GM18873 (cell line): ENCODE measurements at regions not wholly inside any gene's neighbourhood (a gene's known extent, or its start where the extent isn't known, plus 50 kb on each side); places are given as distances from the start of the nearest gene placed in this dataset.
A peak's percentile ranks its signal among the peaks of the same experiment; 100 is the strongest.

Experiments used
- ATAC-seq: cut with Tn5 transposase; IDR thresholded peaks from one replicate; pipeline ENCODE4 v1.9.1; 2021; ENCODE audit warnings: mild to moderate bottlenecking, moderate library complexity, moderate number of reproducible peaks; ENCODE audit not compliant: unreplicated experiment, low FRiP score

DNA sequence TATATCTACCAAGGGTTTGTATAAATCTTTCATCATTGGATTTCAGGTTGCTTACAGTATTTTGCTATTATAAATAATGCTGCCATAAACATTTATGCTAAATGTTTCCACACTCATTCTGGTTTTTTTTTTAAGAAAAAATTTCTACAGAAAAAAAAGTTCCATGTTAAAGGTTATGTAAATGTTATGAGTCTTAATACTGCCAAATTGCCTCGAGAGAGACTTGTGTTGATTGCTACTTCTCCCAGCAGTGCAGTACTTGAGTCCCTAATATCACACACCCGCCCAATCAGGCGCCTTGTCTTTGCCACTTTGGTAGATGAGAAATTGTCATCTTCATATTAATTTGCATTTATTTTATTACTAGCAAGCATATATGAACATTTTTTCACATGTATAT, 96.7 kb upstream of the TMEM26 start:
- no peak for ATAC-seq

DNA sequence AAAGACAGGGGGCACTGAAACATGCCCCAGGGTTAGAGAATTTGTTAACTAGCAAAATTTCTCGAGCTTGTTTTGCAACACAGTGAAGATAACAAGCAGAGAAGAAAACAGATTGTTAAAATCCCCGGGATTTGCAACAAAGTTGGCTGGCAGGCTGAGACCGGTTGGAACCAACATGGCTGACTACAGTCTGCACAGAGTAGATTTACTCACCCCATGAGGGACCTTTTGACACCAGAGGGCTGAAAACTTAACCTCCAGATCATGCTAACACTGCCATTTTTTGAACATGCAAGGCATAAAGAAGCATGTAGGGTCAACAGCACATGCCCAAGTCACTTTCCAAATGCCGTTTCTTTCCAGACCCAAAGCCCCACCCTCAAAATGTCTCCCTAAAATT, 95.2 kb upstream of the TMEM26 start:
- ATAC-seq: no peak

DNA sequence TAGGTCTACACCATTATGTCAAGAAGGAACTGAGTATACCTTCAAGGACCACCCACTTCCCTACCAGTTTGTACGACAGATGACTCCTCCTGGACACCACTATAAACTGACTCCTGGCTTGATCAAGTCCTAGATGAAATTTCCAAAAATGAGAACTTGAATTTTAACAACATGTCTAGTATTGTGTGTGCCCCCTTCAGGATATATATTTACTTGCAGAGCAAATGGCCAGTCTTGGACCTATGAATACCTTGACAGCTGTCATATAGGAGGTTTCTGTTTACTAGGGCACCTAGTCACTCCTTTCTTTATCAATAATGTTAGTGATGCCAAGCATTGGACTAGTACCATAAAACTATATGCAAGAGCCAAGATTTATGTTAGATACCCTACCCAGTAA, 94.1 kb upstream of the TMEM26 start:
- ATAC-seq: no peak

DNA sequence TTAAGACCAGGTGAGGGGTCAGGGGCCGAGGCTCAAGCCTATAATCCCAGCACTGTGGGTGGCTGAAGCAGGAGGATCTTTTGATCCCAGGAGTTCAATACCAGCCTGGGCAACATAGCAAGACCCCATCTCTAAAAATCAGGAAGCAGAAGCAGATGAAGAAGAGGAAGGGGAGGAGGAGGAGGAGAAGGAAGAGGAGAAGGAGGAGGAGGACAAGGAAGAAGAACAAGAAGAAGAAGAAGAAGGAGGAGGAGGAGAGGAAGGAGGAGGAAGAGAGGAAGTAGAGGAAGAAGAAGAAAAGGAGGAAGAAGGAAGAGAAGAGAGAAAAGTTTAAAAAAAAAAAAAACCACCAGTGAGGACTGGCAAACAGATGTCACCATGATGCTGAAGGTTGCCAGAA, 92.0 kb upstream of the TMEM26 start:
- no peak for ATAC-seq

DNA sequence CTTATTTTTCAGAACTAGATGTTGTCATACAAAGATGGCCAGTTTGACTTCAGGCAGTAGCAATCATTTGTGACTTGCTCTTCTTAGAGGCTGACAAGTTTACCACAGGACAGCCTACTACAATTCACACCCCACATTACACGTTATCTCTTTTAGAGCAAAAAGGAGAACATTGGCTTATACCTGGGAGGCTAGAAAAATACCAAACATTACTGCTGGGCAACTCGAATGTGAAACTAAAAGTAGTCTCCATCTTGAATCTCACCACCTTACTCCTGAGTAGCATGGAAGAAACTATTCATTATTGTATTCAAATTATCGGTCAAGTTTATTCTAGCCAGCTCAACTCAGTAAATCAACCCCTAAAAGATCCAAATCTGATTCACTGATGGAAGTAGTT, 90.7 kb upstream of the TMEM26 start:
- ATAC-seq: no peak

DNA sequence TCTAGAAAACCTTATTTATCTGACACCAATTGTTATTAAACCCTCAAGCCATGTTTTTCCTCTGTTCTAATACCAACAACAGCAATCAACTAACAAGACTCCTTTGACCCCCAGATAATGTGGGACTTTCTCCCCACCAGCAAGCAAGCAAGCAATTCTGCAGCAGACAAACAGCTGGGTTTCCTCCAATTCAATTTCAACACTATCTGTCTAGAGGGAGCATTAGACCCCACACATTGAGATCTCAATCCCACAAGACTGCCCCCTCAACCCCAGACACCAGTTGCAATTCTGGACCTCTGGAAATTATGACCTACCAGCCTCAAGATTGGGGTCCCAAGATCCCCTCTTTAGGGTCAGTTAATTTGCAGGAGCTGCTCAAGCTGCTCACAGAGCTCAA, 89.4 kb upstream of the TMEM26 start:
- ATAC-seq: no peak

DNA sequence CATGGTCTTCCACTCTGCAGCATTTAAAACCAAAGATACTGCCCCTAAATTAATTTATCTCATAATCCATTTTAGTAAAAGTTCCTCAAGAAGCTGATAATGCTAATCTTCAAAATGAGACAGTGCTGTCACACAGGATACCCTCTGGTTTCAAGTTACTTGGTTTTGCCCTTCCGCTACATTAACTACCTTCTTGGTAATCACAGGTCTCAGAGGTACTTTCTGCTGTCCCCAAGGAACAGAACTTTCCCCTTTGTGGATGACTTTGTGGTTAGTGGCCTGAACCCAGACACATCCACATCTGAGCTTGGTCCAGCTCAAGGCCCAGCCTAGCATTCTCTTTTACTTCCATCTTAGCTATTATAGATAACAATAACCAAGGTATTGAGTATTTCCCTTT, 88.8 kb upstream of the TMEM26 start:
- ATAC-seq: peak; percentile 67

DNA sequence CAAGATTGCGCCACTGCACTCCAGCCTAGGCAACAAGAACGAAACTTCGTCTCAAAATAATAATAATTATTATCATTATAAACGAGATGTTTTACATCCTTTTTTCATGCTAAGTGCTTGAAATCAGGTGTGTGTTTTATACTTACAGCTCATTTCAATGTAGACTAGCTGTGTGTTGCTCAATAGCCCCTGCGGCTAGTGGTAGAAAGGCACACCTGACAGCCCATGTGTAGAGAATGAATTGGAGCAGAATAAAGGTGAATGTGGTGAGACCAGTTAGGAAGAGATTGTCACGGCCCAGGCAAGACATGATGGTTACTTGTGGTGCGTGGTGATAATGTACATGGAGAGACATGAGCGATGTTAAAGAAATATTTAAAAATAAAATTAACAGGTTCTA, 86.7 kb upstream of the TMEM26 start:
- no peak for ATAC-seq

DNA sequence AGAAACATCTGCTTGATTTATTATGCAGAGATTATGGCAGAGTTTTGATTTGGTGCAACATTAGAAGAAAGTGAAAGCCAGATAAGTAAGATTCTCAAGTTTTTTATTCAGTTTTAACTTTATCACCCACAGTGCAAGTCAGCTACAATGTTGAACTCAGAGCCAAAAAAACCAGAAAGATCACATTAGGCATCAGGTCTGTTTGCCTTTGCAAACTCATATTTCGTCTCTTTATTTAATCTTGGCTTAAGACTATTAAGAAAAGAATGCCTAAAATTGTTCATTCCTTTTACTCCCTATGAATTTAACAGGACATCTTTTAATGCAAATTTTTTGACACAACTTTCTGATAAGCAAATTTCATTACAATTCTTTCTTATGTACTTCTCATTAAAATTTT, 76.0 kb upstream of the TMEM26 start:
- ATAC-seq: no peak

DNA sequence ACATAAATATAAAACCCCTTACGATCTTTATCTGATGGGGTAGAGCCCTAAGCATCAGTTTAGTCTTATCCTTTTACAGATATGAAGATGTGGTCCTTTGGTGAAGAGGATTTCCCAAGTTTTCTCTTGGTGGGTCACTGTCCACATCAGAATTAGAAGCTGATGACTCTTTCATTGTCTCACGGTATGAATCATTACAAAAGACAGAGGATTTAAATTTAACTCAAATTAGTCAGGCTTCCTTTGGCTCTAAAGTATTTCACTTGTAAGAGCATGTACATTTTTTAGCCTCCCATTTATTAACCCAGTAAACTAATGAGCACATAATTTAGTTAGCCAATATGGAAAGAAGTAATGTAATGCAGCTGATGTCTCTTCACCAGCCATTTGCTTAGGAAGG, 49.9 kb upstream of the TMEM26 start:
- ATAC-seq: no peak
